ENCODE measurements at regions not wholly inside any gene's neighbourhood (a gene's known extent, or its start where the extent isn't known, plus 50 kb on each side); places are given as distances from the start of the nearest gene placed in this dataset.

DNA sequence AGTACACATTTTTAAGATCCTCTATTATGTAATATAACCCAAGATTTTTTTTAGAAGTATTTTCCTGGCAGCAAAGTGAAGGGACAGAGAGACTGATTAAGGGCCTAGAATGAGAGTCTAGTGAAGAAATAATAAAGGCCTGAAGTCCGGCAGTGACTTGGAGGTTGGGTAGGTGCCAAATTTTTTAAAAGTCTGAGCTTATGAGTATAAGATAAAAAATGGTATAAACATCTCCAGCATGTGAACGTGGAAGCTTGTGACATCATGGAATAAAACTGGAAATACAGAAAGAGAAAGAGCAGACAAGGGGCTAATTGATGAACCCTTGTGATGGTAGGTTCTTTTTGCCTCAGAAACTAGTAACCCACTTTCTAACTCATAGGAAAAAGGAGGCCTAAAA is 174.6 kb downstream of the SUCLA2 start:
- Histone ChIP-seq H3K4me1 (ENCODE audit: control insufficient read depth, insufficient read depth, low read length) (no peaks in the 10 kb centered on the region), H3K36me3 (ENCODE audit: control insufficient read depth, insufficient read depth, low read length) (no peaks in the 10 kb centered on the region; the same call in 1 of the 2 replicates), H3K27ac (ENCODE audit: low read depth, low read length) (no peak overlapping the region), H3K9me3 (ENCODE audit: control insufficient read depth, insufficient read depth, low read depth, low read length) (peaks cover 7% of the 10 kb centered on the region), H3K27me3 (ENCODE audit: control insufficient read depth, insufficient read depth, low read length) (no peaks in the 10 kb centered on the region), H3K4me3 (ENCODE audit: low read depth, low read length) (no peak overlapping the region), H3K9ac (ENCODE audit: low read length) (no peak overlapping the region)

DNA sequence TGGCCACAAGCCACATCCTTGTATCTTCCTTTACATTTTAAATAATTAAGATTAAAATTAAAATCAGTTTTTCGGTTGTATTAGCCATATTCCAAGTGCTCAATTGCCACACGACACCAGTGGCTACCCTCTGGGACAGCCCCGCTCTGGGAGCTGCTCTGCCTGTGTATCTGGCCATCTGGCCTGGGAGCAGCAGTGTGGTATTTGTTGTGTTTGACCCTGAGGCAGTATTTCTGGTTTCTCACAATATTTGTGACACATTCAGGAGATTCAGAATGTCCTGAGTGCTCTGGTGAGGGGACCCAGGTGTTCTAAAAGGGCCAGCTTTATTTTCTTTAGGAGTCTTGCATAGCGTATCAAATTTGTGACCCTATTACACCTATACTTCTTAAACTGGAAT is 179.0 kb downstream of the SUCLA2 start:
- no peak overlapping the region for H3K4me3 ChIP-seq (ENCODE audit: low read depth, low read length)
- peaks cover 7% of the 10 kb centered on the region for H3K9me3 ChIP-seq (ENCODE audit: control insufficient read depth, insufficient read depth, low read depth, low read length)
- no peaks in the 10 kb centered on the region for H3K27me3 ChIP-seq (ENCODE audit: control insufficient read depth, insufficient read depth, low read length)
- no peak overlapping the region for H3K27ac ChIP-seq (ENCODE audit: low read depth, low read length)
- no peaks in the 10 kb centered on the region; the same call in 1 of the 2 replicates for H3K36me3 ChIP-seq (ENCODE audit: control insufficient read depth, insufficient read depth, low read length)
- H3K9ac ChIP-seq (ENCODE audit: low read length) = no peak overlapping the region
- peaks cover 8% of the 10 kb centered on the region; the same call in 1 of the 2 replicates for H3K4me1 ChIP-seq (ENCODE audit: control insufficient read depth, insufficient read depth, low read length)

DNA sequence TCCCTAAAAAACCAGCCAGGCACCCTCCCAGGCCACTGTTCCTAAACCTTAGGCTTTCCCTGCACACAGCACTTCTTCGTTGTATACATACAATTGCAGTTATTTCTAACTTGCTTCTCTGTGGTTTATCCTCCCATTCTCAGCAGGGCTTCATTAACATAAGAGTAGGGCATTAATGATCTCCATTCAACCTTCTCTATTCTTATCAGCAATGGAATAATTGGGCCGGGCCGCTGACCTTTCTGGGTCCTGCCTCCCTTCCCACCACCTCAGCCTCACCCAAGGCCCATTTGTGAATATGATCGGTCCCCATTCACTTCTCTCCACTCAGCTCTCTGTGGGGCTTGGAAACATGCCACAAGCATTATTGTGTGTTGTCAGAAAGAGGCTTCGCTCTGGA is 184.2 kb downstream of the SUCLA2 start:
- H3K4me3 ChIP-seq (ENCODE audit: low read depth, low read length) = no peak overlapping the region
- no peak overlapping the region for H3K9ac ChIP-seq (ENCODE audit: low read length)
- H3K4me1 ChIP-seq (ENCODE audit: control insufficient read depth, insufficient read depth, low read length) = peaks cover 35% of the 10 kb centered on the region

DNA sequence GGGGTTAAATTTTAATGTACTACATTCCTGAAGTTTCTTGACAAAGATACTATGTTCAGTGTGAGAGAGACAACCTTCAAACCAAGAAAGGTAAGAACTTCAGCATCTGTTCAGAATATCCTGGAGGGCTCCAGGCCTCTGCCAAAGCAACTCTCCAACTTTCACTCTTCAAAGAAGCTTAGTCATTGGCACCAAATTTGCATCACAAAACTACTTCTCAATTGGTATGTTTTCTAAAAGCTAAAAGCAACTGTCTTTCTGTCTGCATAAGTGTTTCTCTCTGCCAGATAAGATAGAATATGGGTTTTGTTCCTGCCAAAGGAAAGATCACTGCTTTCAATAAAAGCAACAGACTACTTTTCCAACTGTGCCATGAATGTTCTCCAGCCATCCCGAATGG is 187.4 kb downstream of the SUCLA2 start:
- peak overlapping the region; percentile 26 for H3K9ac ChIP-seq (ENCODE audit: low read length)
- H3K4me1 ChIP-seq (ENCODE audit: control insufficient read depth, insufficient read depth, low read length) = peaks cover 40% of the 10 kb centered on the region
- no peaks in the 10 kb centered on the region for H3K27me3 ChIP-seq (ENCODE audit: control insufficient read depth, insufficient read depth, low read length)
- no peaks in the 10 kb centered on the region for H3K36me3 ChIP-seq (ENCODE audit: control insufficient read depth, insufficient read depth, low read length)
- H3K9me3 ChIP-seq (ENCODE audit: control insufficient read depth, insufficient read depth, low read depth, low read length) = peaks cover 8% of the 10 kb centered on the region; the same call in 1 of the 2 replicates
- H3K27ac ChIP-seq (ENCODE audit: low read depth, low read length) = peak overlapping the region; percentile 54
- no peak overlapping the region for H3K4me3 ChIP-seq (ENCODE audit: low read depth, low read length)

More for the DNA sequence above, 184.2 kb downstream of the SUCLA2 start:
- Histone ChIP-seq H3K36me3 (ENCODE audit: control insufficient read depth, insufficient read depth, low read length) (no peaks in the 10 kb centered on the region), H3K27ac (ENCODE audit: low read depth, low read length) (no peak overlapping the region), H3K27me3 (ENCODE audit: control insufficient read depth, insufficient read depth, low read length) (no peaks in the 10 kb centered on the region), H3K9me3 (ENCODE audit: control insufficient read depth, insufficient read depth, low read depth, low read length) (no peaks in the 10 kb centered on the region)

DNA sequence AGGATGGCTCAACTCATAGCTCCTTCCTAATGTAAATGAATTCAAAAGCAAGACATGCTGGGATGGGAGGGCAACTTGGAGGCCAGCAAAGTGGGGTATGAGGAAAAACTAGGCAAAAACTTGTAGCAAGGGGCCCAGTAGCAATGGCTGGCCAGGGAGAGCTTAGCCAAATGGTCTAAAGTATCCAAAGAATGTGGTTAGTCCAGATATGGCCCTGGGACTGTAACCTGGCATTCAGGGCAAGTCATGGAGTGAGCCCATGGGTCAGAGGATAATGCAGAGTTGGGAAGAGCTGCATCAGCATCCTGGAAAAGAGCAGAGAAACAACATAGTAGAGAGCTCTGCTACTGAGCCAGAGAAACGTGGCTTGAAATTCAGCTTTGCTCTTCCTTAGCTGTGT is 191.7 kb downstream of the SUCLA2 start:
- peaks cover 16% of the 10 kb centered on the region for H3K4me1 ChIP-seq (ENCODE audit: control insufficient read depth, insufficient read depth, low read length)
- no peaks in the 10 kb centered on the region for H3K27me3 ChIP-seq (ENCODE audit: control insufficient read depth, insufficient read depth, low read length)
- H3K27ac ChIP-seq (ENCODE audit: low read depth, low read length) = no peak overlapping the region
- no peak overlapping the region for H3K9ac ChIP-seq (ENCODE audit: low read length)
- H3K36me3 ChIP-seq (ENCODE audit: control insufficient read depth, insufficient read depth, low read length) = no peaks in the 10 kb centered on the region
- peaks cover 8% of the 10 kb centered on the region; the same call in 1 of the 2 replicates for H3K9me3 ChIP-seq (ENCODE audit: control insufficient read depth, insufficient read depth, low read depth, low read length)
- no peak overlapping the region for H3K4me3 ChIP-seq (ENCODE audit: low read depth, low read length)

DNA sequence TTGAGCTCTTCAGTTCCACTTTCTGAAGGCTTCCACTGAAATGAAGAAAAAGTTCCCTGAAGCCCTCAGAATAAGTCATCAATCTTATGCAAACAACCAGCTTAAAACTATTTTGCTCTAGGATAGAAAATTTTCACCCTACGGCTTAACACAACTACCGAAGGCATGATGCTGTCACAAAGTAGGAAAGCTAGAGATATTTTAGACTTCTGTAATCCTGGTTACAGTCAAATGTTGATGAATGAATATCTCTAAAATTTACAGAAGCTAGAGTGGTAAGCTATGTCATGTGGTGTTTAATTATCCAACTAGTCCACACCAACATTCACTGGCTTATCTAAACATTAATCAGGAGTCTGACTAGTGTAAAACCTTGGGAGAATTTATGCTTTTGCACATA is 197.9 kb downstream of the SUCLA2 start:
- Histone ChIP-seq H3K36me3 (ENCODE audit: control insufficient read depth, insufficient read depth, low read length) (no peaks in the 10 kb centered on the region), H3K9ac (ENCODE audit: low read length) (no peak overlapping the region), H3K27ac (ENCODE audit: low read depth, low read length) (no peak overlapping the region), H3K4me1 (ENCODE audit: control insufficient read depth, insufficient read depth, low read length) (no peaks in the 10 kb centered on the region), H3K27me3 (ENCODE audit: control insufficient read depth, insufficient read depth, low read length) (no peaks in the 10 kb centered on the region), H3K9me3 (ENCODE audit: control insufficient read depth, insufficient read depth, low read depth, low read length) (peaks cover 10% of the 10 kb centered on the region), H3K4me3 (ENCODE audit: low read depth, low read length) (no peak overlapping the region)

DNA sequence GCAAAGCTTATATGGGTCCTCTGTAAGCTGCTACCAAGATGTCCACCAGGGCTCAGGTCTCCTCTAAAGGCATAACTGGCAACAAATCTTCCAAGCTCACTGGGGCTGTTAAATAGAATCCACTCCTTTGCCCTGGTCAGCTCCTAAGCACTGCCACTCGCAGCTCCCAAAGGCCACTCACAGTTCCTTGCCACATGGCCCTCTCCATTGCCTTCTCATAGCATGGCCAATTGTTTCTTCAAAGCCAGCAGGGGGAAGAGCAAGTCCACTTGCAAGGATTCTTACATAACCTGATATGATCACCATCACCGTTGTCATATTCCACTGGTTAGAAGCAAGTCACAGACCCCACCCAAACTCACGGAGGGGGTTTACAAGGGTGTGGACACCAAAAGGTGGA is 199.5 kb downstream of the SUCLA2 start:
- Histone ChIP-seq H3K27me3 (ENCODE audit: control insufficient read depth, insufficient read depth, low read length) (no peaks in the 10 kb centered on the region), H3K27ac (ENCODE audit: low read depth, low read length) (no peak overlapping the region), H3K4me3 (ENCODE audit: low read depth, low read length) (no peak overlapping the region), H3K9me3 (ENCODE audit: control insufficient read depth, insufficient read depth, low read depth, low read length) (peaks cover 10% of the 10 kb centered on the region), H3K9ac (ENCODE audit: low read length) (no peak overlapping the region), H3K36me3 (ENCODE audit: control insufficient read depth, insufficient read depth, low read length) (no peaks in the 10 kb centered on the region), H3K4me1 (ENCODE audit: control insufficient read depth, insufficient read depth, low read length) (no peaks in the 10 kb centered on the region)

DNA sequence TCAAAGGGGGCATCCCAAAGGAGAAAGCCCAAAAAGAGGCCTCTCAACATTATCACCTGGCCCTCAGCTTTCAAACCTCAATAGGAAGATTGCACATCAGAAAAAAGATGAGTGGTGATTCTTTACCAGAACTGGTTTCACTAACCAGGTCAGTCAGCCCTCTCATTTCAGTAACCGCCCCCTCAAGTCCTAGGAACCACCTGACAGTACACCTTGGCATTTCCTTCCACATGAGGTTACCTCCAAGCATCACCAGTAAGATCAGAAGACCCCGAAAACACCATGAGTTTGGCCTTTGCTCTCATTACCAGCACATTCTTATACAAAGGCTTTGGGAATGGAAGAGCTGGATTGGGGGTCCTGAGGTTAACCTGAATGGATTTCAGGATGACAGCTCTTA is 200.5 kb downstream of the SUCLA2 start:
- no peaks in the 10 kb centered on the region for H3K27me3 ChIP-seq (ENCODE audit: control insufficient read depth, insufficient read depth, low read length)
- H3K4me1 ChIP-seq (ENCODE audit: control insufficient read depth, insufficient read depth, low read length) = no peaks in the 10 kb centered on the region
- no peak overlapping the region for H3K4me3 ChIP-seq (ENCODE audit: low read depth, low read length)
- peaks cover 10% of the 10 kb centered on the region for H3K9me3 ChIP-seq (ENCODE audit: control insufficient read depth, insufficient read depth, low read depth, low read length)
- H3K9ac ChIP-seq (ENCODE audit: low read length) = no peak overlapping the region
- H3K27ac ChIP-seq (ENCODE audit: low read depth, low read length) = no peak overlapping the region
- no peaks in the 10 kb centered on the region for H3K36me3 ChIP-seq (ENCODE audit: control insufficient read depth, insufficient read depth, low read length)

DNA sequence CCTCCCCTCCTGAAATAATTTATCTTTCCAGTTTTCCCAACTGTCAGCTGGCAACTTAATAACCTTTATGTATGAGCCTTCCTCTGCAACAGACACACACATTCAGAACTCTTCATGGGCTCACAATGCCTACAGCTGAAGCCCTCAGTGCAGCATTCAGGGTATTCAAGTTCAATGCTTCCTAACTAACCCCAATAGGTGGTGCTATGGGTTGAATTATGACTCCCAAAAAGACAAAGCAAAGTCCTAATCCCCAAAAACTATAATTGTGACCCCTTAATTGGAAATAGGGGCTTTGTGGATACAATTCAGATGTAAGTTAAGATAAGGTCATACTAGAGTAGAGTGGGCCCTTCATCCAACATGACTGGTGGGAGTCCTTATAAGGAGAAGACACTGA is 202.2 kb downstream of the SUCLA2 start:
- Histone ChIP-seq H3K9ac (ENCODE audit: low read length) (no peak overlapping the region), H3K9me3 (ENCODE audit: control insufficient read depth, insufficient read depth, low read depth, low read length) (peaks cover 10% of the 10 kb centered on the region), H3K27me3 (ENCODE audit: control insufficient read depth, insufficient read depth, low read length) (no peaks in the 10 kb centered on the region), H3K4me3 (ENCODE audit: low read depth, low read length) (no peak overlapping the region), H3K4me1 (ENCODE audit: control insufficient read depth, insufficient read depth, low read length) (no peaks in the 10 kb centered on the region), H3K27ac (ENCODE audit: low read depth, low read length) (no peak overlapping the region), H3K36me3 (ENCODE audit: control insufficient read depth, insufficient read depth, low read length) (no peaks in the 10 kb centered on the region)

DNA sequence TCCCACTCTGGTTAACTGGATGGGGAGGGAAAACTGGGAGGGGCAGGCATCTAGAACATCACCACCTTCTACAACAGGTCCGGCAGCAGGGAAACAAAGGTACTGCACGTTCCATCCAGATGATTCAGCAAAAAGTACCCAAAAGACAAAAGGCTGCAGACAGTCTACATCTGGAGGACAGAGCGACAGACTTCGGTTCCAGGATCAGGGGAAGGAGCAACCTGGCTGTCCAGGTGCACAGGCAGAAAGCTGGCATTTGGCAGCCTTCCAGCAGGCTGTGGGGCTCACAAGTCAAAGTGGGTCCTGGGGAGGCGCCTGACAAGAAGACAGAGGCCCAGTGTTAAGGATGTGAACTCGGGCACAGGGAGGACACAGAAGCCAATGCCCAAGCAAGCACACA is 202.9 kb downstream of the SUCLA2 start:
- Histone ChIP-seq H3K4me1 (ENCODE audit: control insufficient read depth, insufficient read depth, low read length) (no peaks in the 10 kb centered on the region), H3K4me3 (ENCODE audit: low read depth, low read length) (no peak overlapping the region), H3K27ac (ENCODE audit: low read depth, low read length) (no peak overlapping the region), H3K27me3 (ENCODE audit: control insufficient read depth, insufficient read depth, low read length) (no peaks in the 10 kb centered on the region), H3K36me3 (ENCODE audit: control insufficient read depth, insufficient read depth, low read length) (no peaks in the 10 kb centered on the region), H3K9me3 (ENCODE audit: control insufficient read depth, insufficient read depth, low read depth, low read length) (peaks cover 10% of the 10 kb centered on the region), H3K9ac (ENCODE audit: low read length) (no peak overlapping the region)

DNA sequence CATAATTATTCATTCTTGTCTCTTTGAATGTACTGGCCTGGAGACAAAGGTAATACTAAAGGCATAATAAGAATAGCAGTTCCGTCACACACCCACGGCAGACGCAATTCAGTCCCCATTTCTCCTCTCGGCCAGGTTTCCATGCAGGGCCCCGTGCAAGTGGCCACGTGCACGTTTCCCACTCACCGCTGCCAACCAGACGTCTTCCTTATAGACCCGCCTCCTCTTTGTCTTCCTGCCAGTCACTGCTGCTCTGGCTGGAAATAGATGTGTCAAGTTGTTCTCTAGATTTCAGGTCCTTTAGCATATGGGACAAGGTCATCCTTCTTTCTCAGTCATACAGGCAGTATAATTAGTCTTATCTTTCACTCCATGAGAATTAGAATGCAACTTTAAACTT is 204.3 kb downstream of the SUCLA2 start:
- Histone ChIP-seq H3K27me3 (ENCODE audit: control insufficient read depth, insufficient read depth, low read length) (no peaks in the 10 kb centered on the region), H3K9me3 (ENCODE audit: control insufficient read depth, insufficient read depth, low read depth, low read length) (peaks cover 16% of the 10 kb centered on the region), H3K36me3 (ENCODE audit: control insufficient read depth, insufficient read depth, low read length) (no peaks in the 10 kb centered on the region), H3K4me3 (ENCODE audit: low read depth, low read length) (no peak overlapping the region), H3K27ac (ENCODE audit: low read depth, low read length) (no peak overlapping the region), H3K4me1 (ENCODE audit: control insufficient read depth, insufficient read depth, low read length) (no peaks in the 10 kb centered on the region), H3K9ac (ENCODE audit: low read length) (no peak overlapping the region)

DNA sequence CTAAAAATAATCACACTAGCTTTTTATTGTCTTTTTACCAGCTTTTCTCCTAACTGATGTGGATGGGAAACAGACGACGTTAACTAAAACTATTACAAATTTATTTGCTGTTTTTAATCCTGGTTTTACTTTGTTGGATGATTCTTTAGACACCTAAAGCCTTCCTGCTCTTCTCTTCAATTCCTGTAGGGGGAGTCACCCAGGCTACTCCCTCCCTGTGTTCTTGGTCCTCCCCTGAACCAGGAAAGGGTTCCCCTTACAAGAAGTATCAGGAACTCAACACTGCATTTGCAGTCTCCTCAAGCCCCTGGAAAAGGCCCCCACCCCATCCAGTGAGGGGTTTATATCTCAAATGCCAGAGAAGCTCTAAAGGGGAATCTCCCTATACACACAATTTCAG is 206.1 kb downstream of the SUCLA2 start:
- H3K4me1 ChIP-seq (ENCODE audit: control insufficient read depth, insufficient read depth, low read length) = no peaks in the 10 kb centered on the region

More for the DNA sequence above, 206.1 kb downstream of the SUCLA2 start:
- no peak overlapping the region for H3K9ac ChIP-seq (ENCODE audit: low read length)
- H3K9me3 ChIP-seq (ENCODE audit: control insufficient read depth, insufficient read depth, low read depth, low read length) = peaks cover 27% of the 10 kb centered on the region
- no peaks in the 10 kb centered on the region for H3K27me3 ChIP-seq (ENCODE audit: control insufficient read depth, insufficient read depth, low read length)
- H3K36me3 ChIP-seq (ENCODE audit: control insufficient read depth, insufficient read depth, low read length) = no peaks in the 10 kb centered on the region
- H3K27ac ChIP-seq (ENCODE audit: low read depth, low read length) = no peak overlapping the region
- no peak overlapping the region for H3K4me3 ChIP-seq (ENCODE audit: low read depth, low read length)

Data from HUES6 (cell line).